ENCODE measurements at regions not wholly inside any gene's neighbourhood (a gene's known extent, or its start where the extent isn't known, plus 50 kb on each side); places are given as distances from the start of the nearest gene placed in this dataset.

DNA sequence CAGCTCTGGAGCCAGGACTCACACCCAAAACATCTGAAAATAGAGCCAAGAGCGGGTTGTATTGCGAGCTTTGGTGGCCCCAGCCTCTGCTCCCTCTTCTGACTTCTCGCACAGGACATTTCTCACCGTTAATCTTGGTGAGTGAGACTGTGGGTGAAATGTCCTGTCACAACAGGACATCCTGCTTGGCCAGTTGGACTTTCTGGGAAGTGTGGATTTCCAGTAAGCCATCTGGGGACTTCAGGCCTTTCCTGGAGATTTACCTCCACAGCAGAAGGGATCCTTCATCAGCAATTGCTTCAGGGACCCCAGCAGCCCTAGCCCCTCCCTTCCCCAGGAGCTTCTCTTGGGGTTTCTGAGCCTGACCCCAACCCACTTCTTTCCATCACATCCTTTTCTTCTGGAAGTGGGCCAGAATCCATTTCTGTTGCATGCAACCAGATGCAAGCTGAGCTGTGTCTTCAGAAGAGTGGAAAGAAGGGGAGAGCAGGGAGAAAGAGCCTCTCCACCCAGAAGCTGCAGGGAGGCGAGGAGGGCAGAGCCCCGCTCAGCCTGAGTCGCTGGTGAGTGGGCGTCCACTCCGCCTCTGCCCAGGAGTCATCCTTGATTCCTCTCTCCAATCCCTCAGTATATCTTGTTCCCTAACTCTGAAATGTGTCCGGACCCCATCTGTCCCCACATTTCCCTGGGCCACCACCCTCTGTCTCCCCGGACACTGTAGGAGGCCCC lies 50.3 kb upstream of the GADD45G start:
- no peak for DNase-seq (ENCODE audit: low spot score)

DNA sequence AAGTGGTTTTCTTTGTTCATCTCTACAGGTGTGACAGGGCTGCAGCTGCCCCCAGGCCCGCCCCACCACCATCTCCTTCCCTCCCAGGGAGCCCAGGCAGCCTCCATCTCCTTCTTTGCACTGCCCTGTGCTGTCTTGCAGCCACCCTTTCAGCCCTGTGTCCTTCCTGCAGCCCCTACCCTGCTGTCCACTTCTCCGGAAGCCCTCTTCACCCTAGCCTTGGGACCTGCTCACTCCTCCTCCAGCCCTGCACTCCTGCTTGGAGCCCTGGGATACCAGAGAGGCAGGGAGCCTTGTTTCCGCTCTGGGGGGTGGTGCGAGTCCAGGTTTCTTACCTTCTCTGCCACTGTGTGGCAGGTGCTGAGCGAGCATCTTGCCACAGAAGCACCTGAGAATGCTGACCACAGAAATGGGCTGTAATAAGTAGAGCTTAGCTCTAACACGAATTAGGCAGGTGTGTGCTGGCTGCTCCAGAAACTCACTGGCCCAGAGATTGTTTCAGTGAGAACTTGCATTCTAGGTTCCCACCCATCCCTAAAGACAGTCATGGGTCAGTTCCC lies 51.3 kb upstream of the GADD45G start:
- DNase-seq (ENCODE audit: low spot score): no peak

DNA sequence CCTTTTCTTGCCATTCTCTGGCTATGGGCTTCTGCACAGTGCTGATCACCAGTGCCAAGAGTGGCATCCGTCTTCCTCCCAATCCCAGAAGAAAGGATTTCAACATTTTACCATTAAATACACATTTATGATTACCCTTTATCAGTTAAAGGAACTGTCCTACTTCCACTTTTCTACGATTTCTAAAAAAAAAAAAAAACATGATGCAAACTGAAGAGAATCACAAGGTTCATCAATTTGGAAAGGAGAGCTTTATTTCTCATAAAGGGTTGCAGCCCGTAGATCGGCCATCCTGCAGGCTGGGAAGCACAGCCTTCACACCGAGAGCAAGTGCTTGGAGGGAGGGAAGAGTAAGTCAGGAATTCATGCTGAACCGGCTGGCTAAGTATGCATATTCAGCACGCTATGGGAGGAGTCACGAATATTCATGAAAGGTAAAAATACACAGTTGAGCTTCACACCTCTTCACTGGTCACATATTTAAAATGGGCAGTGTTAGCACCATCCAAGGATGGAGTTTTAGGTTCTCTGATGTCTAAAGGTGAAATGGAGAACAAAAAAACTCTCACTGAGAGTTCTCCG lies 52.5 kb upstream of the SEMA4D start:
- DNase-seq (ENCODE audit: low spot score): no peak

GRCh38 chr9:89549031-89549644 lies 51.2 kb upstream of the SEMA4D start:
- DNase-seq (ENCODE audit: low spot score): peak; percentile 82

GRCh38 chr9:89548071-89548638 lies 50.2 kb upstream of the SEMA4D start:
- DNase-seq (ENCODE audit: low spot score): no peak

Measured in A172 (cell line).